Naive thymus-derived CD4-positive, alpha-beta T cell (primary cell): ENCODE measurements at regions not wholly inside any gene's neighbourhood (a gene's known extent, or its start where the extent isn't known, plus 50 kb on each side); places are given as distances from the start of the nearest gene placed in this dataset.
"Not testable (repeated sequence)": the region's sequence is repeated elsewhere in the genome, so short reads cannot be mapped to it uniquely, and the experiment has no call there.

Experiments
- ATAC-seq: fragments of 150-1000 bp; cut with Tn5 transposase; 2 replicates; pipeline ENCODE4 v1.10.0; 2021; ENCODE audit warnings: mild to moderate bottlenecking, moderate library complexity
- CTCF ChIA-PET: fragments of 350-600 bp; sonication (Branson Sonifier 250); formaldehyde crosslinking; loops from one replicate; lab custom pipeline; 2021; ENCODE audit warnings: antibody characterized with exemption; lab: Charles Lee
- POLR2A ChIA-PET: fragments of 350-600 bp; sonication (Branson Sonifier 250); formaldehyde crosslinking; loops from one replicate; lab custom pipeline; 2021; ENCODE audit warnings: antibody characterized with exemption, inconsistent platforms; lab: Charles Lee
- DNase-seq, 9 donors: peaks; one replicate each; pipeline versions ENCODE4 v3.0.0 to v3.0.0-alpha.2; 2020 to 2022; ENCODE audit warnings: mixed read lengths in 1 of 9
- H3K27ac ChIP-seq: one replicate; pipeline ENCODE4 v1.7.0; 2013; ENCODE audit warnings: mild to moderate bottlenecking, low read depth, low read length, moderate library complexity
- H3K27me3 ChIP-seq, 2 donors: one replicate each; pipeline ENCODE4 v1.7.0; 2013; ENCODE audit warnings: low read length in 2 of 2, mild to moderate bottlenecking in 2 of 2, moderate library complexity in 2 of 2; ENCODE audit not compliant: control insufficient read depth in 2 of 2, insufficient read depth in 2 of 2
- H3K36me3 ChIP-seq, 3 experiments: 1 replicate in 2 of 3; 2 replicates in 1 of 3; pipeline ENCODE4 v1.7.0; 2013; ENCODE audit warnings: low read length in 3 of 3, mild to moderate bottlenecking in 3 of 3, moderate library complexity in 1 of 3; ENCODE audit not compliant: insufficient read depth in 3 of 3, control insufficient read depth in 2 of 3
- H3K4me1 ChIP-seq, 2 donors: one replicate each; pipeline ENCODE4 v1.7.0; 2013; ENCODE audit warnings: low read length in 2 of 2, mild to moderate bottlenecking in 2 of 2, moderate library complexity in 1 of 2; ENCODE audit not compliant: control insufficient read depth in 2 of 2, insufficient read depth in 2 of 2
- H3K4me3 ChIP-seq: 2 replicates; pipeline ENCODE4 v1.7.0; 2013; ENCODE audit warnings: mild to moderate bottlenecking, low read length
- H3K9me3 ChIP-seq, 3 experiments: 1 replicate in 2 of 3; 2 replicates in 1 of 3; pipeline ENCODE4 v1.7.0; 2013; ENCODE audit warnings: low read length in 3 of 3; ENCODE audit not compliant: control insufficient read depth in 2 of 3
- H3K27ac Mint-ChIP-seq, 9 donors: one replicate each; pipeline ENCODE4 v1.8.0; 2020 to 2022; ENCODE audit warnings: mixed read lengths in 9 of 9, mild to moderate bottlenecking in 8 of 9, moderate library complexity in 5 of 9, inconsistent platforms in 2 of 9
- H3K27me3 Mint-ChIP-seq, 5 donors: one replicate each; pipeline ENCODE4 v1.8.0; 2021 to 2022; ENCODE audit warnings: mixed read lengths in 5 of 5, mild to moderate bottlenecking in 1 of 5
- H3K36me3 Mint-ChIP-seq, 5 donors: one replicate each; pipeline ENCODE4 v1.8.0; 2020 to 2022; ENCODE audit warnings: mixed read lengths in 5 of 5, mild to moderate bottlenecking in 3 of 5, inconsistent platforms in 1 of 5
- H3K4me1 Mint-ChIP-seq, 7 donors: one replicate each; pipeline ENCODE4 v1.8.0; 2020 to 2022; ENCODE audit warnings: mixed read lengths in 7 of 7, mild to moderate bottlenecking in 3 of 7, inconsistent platforms in 1 of 7
- H3K4me3 Mint-ChIP-seq, 10 donors: one replicate each; pipeline ENCODE4 v1.8.0; 2020 to 2022; ENCODE audit warnings: mild to moderate bottlenecking in 10 of 10, mixed read lengths in 10 of 10, moderate library complexity in 6 of 10, inconsistent platforms in 2 of 10
- H3K9me3 Mint-ChIP-seq, 11 donors: one replicate each; pipeline ENCODE4 v1.8.0; 2020 to 2022; ENCODE audit warnings: mixed read lengths in 11 of 11, mild to moderate bottlenecking in 4 of 11, inconsistent platforms in 1 of 11, moderate library complexity in 1 of 11
- intact Hi-C, 2 donors: fragments of 100-400 bp; cut with micrococcal nuclease; formaldehyde crosslinking; loops; one replicate each; pipeline ENCODE4 v1.15.1; 2023

GRCh38 chr7:66442385-66442784 lies 186.3 kb upstream of the KCTD7 start:
- H3K27me3 Mint-ChIP-seq, result no peaks in the 10 kb centered on the region
- no peaks in the 10 kb centered on the region for H3K9me3 Mint-ChIP-seq
- H3K4me1 ChIP-seq, result no peaks in the 10 kb centered on the region
- no peak overlapping the region for H3K27ac Mint-ChIP-seq
- no peak overlapping the region for H3K4me3 Mint-ChIP-seq
- H3K36me3 ChIP-seq, result no peaks in the 10 kb centered on the region
- H3K9me3 ChIP-seq, result no peaks in the 10 kb centered on the region
- CTCF ChIA-PET, result no interaction called here
- H3K4me1 Mint-ChIP-seq, result peaks cover 0 to 5% (median 0%) of the 10 kb centered on the region in 7 donors
- POLR2A ChIA-PET, result no interaction called here
- peaks cover 0 to 30% (median 4%) of the 10 kb centered on the region in 5 donors for H3K36me3 Mint-ChIP-seq
- no peaks in the 10 kb centered on the region for H3K27me3 ChIP-seq
- H3K27ac ChIP-seq, result no peak overlapping the region
- ATAC-seq, result no peak
- H3K4me3 ChIP-seq, result no peak overlapping the region
- intact Hi-C loops, result no loop called here
- no peak for DNase-seq

- H3K4me3 Mint-ChIP-seq, result no peak overlapping the region
- Histone ChIP-seq H3K27ac (no peak overlapping the region), H3K27me3 (no peaks in the 10 kb centered on the region), H3K9me3 (no peaks in the 10 kb centered on the region), H3K36me3 (no peaks in the 10 kb centered on the region), H3K4me1 (no peaks in the 10 kb centered on the region), H3K4me3 (no peak overlapping the region)
- POLR2A ChIA-PET, result no interaction called here
- H3K27me3 Mint-ChIP-seq, result no peaks in the 10 kb centered on the region
- ATAC-seq, result no peak
- CTCF ChIA-PET, result no interaction called here
- intact Hi-C loops, result no loop called here
- peaks cover 0 to 5% (median 0%) of the 10 kb centered on the region in 7 donors for H3K4me1 Mint-ChIP-seq
- peaks cover 0 to 37% (median 5%) of the 10 kb centered on the region in 5 donors for H3K36me3 Mint-ChIP-seq
- H3K27ac Mint-ChIP-seq, result no peak overlapping the region
- no peak for DNase-seq
- H3K9me3 Mint-ChIP-seq, result no peaks in the 10 kb centered on the region
These were observed 184.7 kb upstream of the KCTD7 start for GRCh38 chr7:66443946-66444345.

GRCh38 chr7:66447007-66447406 lies 181.7 kb upstream of the KCTD7 start:
- H3K9me3 Mint-ChIP-seq, H3K4me1 Mint-ChIP-seq, DNase-seq, intact Hi-C loops, H3K9me3 ChIP-seq, H3K27me3 Mint-ChIP-seq, POLR2A ChIA-PET, H3K27me3 ChIP-seq, CTCF ChIA-PET, H3K27ac ChIP-seq, ATAC-seq, H3K27ac Mint-ChIP-seq, H3K4me1 ChIP-seq, H3K4me3 Mint-ChIP-seq, H3K36me3 ChIP-seq, H3K4me3 ChIP-seq: not testable (repeated sequence)
- peaks cover 3 to 60% (median 23%) of the 10 kb centered on the region in 5 donors for H3K36me3 Mint-ChIP-seq

- ATAC-seq, intact Hi-C loops, H3K4me3 ChIP-seq, DNase-seq, H3K4me1 ChIP-seq, H3K27me3 ChIP-seq, H3K9me3 ChIP-seq, H3K27me3 Mint-ChIP-seq, POLR2A ChIA-PET, H3K4me3 Mint-ChIP-seq, H3K9me3 Mint-ChIP-seq, H3K36me3 ChIP-seq, H3K27ac ChIP-seq, H3K27ac Mint-ChIP-seq, CTCF ChIA-PET: not testable (repeated sequence)
- Mint-ChIP-seq H3K36me3 (peaks cover 7 to 66% (median 30%) of the 10 kb centered on the region in 5 donors), H3K4me1 (peaks cover 0 to 12% (median 4%) of the 10 kb centered on the region in 7 donors)
These were observed 177.9 kb upstream of the KCTD7 start for GRCh38 chr7:66450814-66451213.

GRCh38 chr7:66451713-66452112 lies 177.0 kb upstream of the KCTD7 start:
- H3K36me3 ChIP-seq, H3K27me3 Mint-ChIP-seq, H3K4me1 ChIP-seq, H3K27ac ChIP-seq, H3K27me3 ChIP-seq, POLR2A ChIA-PET, CTCF ChIA-PET, H3K4me3 Mint-ChIP-seq, H3K9me3 Mint-ChIP-seq, DNase-seq, H3K4me3 ChIP-seq, intact Hi-C loops, H3K9me3 ChIP-seq, ATAC-seq: not testable (repeated sequence)
- Mint-ChIP-seq H3K36me3 (peaks cover 7 to 71% (median 30%) of the 10 kb centered on the region in 5 donors), H3K27ac (peak overlapping the region in 1 of 9 donors; percentile 52), H3K4me1 (peaks cover 0 to 14% (median 4%) of the 10 kb centered on the region in 7 donors)

- Histone ChIP-seq H3K9me3 (no peaks in the 10 kb centered on the region), H3K36me3 (peaks cover 0 to 6% (median 0%) of the 10 kb centered on the region in 3 experiments), H3K27me3 (no peaks in the 10 kb centered on the region), H3K4me1 (no peaks in the 10 kb centered on the region), H3K27ac (no peak overlapping the region), H3K4me3 (no peak overlapping the region)
- intact Hi-C loops, result no loop called here
- Mint-ChIP-seq H3K27ac (peak overlapping the region in 1 of 9 donors; percentile 52), H3K9me3 (no peaks in the 10 kb centered on the region), H3K36me3 (peaks cover 7 to 69% (median 30%) of the 10 kb centered on the region in 5 donors), H3K4me3 (no peak overlapping the region), H3K4me1 (peaks cover 0 to 14% (median 4%) of the 10 kb centered on the region in 7 donors), H3K27me3 (no peaks in the 10 kb centered on the region)
- ChIA-PET CTCF (no interaction called here), POLR2A (no interaction called here)
- ATAC-seq, result no peak
- DNase-seq, result no peak
These were observed 176.5 kb upstream of the KCTD7 start for GRCh38 chr7:66452165-66452564.

- Mint-ChIP-seq H3K27ac (no peak overlapping the region), H3K27me3 (no peaks in the 10 kb centered on the region), H3K36me3 (peaks cover 11 to 65% (median 30%) of the 10 kb centered on the region in 5 donors), H3K9me3 (no peaks in the 10 kb centered on the region), H3K4me3 (no peak overlapping the region), H3K4me1 (peaks cover 0 to 14% (median 4%) of the 10 kb centered on the region in 7 donors)
- no peaks in the 10 kb centered on the region for H3K9me3 ChIP-seq
- H3K27me3 ChIP-seq, result no peaks in the 10 kb centered on the region
- ATAC-seq (no peak), DNase-seq (no peak)
- POLR2A ChIA-PET, result no interaction called here
- peaks cover 0 to 6% (median 0%) of the 10 kb centered on the region in 3 experiments for H3K36me3 ChIP-seq
- intact Hi-C loops, result no loop called here
- H3K4me3 ChIP-seq, result no peak overlapping the region
- CTCF ChIA-PET, result no interaction called here
- no peak overlapping the region for H3K27ac ChIP-seq
- H3K4me1 ChIP-seq, result no peaks in the 10 kb centered on the region
These were observed 175.3 kb upstream of the KCTD7 start for GRCh38 chr7:66453340-66453739.
